HPDE6-E6E7 (cell line): ENCODE measurements at regions not wholly inside any gene's neighbourhood (a gene's known extent, or its start where the extent isn't known, plus 50 kb on each side); places are given as distances from the start of the nearest gene placed in this dataset.

Source experiments
- DNase-seq: peaks from one replicate; pipeline ENCODE4 v3.0.0; 2011; ENCODE audit warnings: missing footprints; ENCODE audit errors: extremely low spot score

DNA sequence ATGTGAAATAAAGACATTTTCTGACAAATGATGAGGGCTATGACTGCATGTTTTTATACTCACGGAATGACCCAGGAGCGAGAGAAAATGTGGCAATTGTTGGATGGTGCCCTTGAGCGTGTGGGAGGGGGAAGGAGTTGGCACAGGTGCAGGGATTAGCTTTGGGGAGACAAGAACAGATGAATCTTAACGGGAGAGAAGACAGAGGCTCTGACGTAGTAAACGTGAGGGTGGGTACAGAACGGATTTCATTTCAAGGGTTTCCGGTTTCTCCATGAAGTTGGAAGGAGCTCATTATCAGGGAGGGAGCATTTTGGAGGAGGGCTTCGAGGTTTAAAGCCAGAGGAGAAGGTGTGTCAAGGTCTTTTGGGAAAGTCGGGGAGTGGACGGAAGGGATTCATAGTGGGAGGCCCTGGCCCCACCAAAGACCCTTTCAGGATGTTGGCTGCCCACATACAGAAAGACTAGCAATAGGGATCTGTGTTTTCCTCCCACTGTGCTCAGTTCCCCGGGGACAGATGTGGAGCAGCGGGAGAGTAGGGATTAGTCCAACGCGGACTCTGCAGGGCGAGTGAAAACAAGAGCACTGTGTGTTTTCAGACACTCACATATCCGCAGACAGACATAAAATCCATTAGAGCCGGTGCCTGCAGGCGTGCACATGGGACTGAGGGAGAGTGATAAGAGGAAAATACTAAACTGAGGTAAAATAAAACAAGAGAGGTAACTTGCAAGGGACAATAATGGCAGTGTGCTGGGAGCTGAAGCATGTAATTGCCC is 584.1 kb downstream of the AJAP1 start:
- no peak for DNase-seq

DNA sequence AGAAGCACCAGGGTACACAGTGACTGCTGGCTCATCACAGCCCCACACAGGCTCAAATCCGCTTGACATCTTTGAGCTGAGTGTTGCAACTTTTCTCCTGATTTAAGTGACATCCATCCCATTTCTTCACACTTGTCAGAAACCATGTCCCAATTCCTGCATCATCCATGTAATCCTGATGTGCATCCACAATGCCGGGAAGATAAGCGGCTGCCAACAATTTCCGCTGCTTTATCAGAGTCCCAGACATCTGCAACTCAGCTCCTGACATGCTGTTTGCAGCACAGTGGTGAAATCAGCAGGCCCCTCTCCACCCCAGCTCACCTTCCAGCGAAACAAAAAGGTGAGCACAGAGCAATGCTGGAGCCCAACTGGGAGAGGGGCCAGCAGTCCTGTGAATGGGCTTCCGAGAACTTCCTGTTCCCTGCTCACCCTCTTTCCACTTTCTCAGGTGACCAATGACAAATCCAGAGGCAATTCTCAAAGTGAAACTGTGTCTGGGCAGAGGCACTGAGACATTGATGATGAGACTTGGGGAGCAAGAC is 581.0 kb downstream of the AJAP1 start:
- DNase-seq: no peak

DNA sequence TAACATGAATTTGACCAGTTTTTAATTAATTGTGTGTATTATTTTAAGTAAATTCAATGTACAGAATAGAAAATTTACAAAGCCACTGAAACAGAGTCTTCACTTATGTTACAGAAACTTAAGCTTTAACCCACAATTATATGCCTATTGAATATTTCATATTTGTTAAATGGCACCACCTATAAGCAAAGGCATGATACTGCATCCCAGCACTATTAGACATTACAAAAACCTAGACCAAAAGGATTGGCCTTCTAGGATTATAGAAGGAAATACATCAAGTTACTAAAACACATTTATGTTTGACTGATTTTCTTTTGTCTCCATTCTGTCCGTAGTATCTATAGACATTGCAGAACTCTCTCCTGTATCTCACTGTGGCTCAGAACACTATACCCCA is 578.1 kb downstream of the AJAP1 start:
- no peak for DNase-seq

DNA sequence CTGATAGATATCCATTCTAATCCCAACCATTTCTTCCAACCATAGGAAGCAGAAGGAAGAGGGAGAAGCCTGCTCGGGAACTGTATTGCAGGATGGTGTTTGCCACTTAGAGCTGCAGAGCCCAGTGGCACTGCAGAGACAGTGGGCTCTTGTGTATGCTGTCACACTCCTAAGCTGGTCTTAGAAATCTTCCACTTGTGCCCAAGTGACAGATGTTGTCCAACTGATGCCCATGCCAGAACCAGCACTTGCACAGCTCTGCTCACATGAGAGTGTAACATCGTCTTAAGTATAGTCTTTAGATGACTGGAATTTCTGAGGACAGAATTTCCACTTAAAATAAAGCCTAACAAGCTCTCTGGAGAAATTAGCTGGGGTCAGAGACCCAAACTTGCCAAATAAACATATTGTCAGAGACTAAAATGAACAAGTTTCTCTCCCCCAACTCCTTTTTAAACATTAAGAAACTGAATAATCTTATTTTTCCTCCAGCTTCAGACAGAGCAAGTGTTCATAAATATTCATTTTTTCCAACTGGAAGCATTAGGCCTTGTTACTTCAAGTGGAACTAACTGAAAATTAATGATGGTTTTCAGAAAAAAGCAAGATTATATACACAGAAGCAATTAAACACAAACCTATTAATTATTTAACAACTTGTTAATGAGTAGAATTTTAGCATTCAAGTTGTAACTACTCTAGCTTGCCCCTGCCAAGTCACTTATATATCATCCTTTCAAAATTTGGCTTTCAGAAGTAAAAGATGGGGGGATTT is 577.3 kb downstream of the AJAP1 start:
- DNase-seq: no peak

DNA sequence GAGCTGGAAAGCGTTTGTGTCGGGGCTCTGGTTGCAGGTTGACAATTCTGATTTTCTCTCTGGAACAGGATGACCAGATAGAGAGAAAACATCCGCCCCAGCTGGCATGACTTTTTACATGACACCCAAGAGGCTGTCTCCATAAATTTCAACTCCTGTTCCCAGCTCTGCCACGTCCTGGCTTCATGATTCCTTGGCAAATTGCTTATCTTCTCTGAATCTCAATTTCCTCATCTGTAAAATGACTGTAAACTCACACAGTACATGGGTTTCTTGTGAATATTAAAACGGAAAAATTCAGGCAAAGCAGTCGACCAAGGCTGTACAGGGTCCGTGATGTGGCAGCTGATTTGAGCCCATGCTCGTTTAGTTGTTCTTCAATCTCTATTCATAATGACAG is 572.7 kb downstream of the AJAP1 start:
- no peak for DNase-seq

DNA sequence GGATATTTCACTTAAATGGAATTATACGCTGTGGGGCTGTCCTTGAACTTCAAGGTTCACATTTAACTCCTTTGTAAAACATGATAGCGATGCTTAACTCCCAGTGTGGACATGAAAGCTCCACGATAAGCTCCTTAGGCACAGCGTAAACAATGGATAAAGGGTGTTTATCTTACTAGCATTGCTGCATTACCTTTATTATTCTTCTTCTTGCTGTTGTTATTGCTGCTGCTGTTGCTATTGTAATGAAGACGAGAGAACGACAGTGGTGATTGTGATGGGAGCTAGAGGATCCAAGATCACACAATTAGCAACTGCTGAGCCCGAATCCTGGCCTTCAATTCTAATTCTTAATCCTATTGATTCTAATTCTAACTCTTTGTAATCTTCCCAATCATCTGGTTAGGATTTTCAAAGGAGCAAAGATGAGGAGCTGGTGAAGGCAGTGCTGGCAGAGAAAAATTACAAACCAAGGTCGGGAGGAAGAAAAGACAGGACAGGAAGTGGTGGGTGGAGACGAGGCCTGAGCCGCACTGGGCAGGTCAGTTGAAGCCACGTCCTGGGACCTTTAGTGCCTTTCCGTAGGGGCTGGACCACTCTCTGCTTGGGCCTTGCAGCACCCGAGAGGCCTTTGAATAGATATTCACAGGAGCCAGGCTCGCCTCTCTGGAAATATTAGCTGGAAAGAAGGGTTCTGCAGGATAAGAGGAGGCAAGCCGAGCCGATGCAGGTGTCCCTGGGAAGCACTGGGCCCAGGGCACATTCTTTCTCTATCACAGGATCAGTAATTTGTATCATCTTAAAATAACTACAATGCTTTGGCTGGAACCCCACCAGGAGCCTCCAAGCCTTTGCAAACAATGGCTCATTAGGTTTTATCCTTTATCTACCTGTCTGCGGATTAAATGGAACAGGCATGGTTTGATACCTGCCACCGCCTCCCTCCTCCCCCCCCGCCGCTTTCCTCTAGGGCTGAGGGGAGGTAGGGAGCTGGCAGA is 571.6 kb downstream of the AJAP1 start:
- no peak for DNase-seq

DNA sequence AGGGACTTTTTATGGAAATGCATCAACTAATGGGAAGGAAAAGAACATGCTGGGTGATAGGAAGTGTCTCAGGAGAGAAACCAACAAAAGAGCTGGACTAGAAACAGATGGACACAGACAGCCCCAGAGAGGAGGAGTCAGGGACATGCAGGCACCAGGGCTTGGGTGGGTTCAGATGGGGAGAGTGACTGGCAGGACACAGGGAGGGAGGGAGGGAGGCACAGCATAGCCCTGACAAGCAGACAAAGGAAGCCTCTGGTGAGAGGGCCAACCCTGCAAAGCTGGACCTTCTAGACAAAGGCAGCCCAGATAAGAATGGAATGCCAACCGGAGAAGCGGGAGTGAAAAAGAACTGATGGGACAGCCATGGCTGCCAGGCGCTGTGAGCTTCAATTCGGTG is 568.8 kb downstream of the AJAP1 start:
- DNase-seq: no peak

DNA sequence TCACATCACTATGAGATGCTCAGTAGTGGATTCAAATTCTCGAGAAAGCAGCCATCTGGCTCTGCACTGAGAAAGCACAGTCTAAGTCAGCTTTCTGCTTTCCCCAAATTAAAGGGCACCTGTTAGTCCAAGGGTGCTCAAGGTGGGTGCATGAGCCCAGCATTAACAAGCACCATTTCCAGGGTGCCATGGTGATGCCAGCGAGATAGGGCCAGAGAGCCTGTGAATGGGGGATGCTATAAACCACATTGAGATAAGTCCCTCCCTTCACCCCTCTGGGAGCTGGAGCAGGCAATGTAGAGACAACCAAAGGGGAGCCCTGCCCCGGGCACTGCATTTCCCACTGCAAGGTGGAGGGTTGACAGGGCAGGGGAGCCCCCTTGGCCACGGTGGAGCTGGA is 568.2 kb downstream of the AJAP1 start:
- DNase-seq: no peak

DNA sequence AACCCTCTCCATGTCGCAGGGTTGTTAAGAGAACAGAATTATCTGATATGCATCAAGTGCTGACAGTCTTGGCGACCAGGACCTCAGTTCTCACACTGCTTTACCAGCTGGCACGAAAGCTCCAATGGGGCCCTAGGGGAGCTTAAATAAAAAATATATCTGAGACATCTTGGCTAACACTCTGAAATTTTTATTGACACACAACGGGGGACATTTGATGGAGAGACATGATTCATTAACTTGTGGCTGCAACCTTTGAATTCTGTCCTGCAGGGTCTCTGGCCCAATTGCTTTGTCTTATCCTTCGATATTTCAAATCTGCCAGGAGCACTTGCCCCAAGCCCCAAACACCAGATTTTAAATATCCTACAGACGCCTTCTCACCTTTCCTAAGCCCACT is 567.0 kb downstream of the AJAP1 start:
- no peak for DNase-seq

DNA sequence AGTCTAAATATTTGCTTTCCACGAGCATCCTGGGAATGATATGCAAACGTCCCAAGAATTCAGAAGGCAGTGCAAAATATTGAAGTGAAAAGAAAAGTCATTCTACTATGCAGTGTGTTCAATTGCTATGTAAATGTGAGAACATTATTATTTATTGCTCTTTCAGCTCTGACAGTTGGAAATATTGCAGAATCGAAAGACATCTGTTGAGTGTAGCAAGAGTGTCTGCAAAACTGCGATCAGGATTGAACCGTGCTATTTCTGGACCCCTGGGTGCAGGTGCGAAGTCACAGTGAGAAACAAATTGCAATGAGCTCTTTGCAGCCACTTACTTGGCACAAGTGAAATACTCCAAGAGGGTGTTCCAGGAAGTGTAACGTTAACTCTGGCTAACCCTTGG is 566.4 kb downstream of the AJAP1 start:
- no peak for DNase-seq

DNA sequence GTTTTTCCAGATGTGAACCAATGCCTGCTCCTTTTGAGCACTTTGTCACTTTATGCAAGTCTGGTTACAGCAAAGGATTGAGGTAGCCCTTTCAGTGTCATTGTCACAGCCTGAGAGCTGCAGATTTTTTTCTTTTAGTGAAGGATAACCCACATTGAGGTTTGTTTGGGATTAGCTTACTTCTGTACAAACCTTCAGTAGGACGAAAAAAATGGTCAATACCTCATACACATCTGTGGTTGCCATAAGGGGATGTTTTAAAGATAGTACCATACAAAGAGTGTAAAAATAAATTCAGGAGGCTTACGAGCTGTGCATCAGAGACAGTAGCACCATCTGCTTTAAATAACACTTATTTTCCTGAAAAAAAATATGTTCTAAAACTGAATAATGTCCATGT is 566.0 kb downstream of the AJAP1 start:
- no peak for DNase-seq

DNA sequence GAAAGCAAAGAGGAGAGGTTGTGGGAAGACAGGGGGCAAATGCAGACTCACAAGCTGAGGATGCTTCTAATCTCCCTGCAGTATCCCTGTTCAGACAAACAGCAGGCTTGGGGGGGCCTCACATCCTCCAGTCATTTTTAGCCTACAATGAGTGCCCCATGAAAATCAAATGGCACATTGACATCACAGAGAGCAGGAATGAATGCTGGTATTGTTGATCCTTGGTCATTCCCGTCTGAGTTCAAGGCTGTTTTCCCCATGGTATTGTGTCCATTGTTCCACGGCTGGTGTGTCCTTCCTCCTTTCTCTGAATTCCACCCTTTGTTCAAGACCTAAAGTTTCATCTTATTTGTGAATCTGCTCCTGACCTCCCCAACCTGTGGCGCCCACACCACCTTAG is 545.6 kb downstream of the AJAP1 start:
- DNase-seq: no peak

DNA sequence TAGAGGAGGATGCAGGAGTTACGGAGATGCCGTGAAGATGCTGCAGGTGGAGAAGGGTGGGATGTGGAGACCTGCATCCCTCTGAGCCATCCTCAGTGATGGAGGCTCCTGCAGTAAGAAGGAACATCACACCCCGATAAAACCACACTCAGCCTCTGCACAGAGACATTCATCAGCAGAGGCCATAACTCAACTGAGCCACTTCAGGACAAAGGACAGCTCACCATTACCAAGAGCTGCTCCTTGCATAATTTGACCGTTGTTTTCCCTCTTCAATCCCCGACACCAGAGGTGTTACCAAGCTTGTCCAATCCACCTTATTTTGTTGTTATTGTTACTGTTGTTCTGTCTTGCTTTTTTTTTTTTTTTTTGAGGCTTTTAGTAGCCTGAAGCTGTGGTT is 543.9 kb downstream of the AJAP1 start:
- DNase-seq: no peak

DNA sequence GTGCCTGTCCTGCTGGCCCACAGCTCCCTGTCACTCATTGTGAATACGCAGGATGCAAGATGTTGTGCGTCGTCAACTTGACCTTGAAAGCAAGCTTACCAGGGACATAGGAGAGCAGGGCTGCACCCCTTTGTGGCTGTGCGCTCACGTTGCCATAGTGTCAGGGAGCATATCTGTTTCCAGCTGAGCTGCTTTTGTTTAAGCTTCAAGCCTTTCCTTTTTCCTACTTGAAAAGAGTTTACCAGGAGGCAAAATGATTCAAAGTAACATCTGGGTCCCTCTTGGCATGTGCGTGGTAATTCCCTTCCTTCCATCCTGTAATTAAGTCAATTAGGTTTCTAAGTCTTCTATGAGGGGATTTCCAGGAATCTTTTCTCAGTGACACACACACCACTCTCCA is 537.1 kb downstream of the AJAP1 start:
- DNase-seq: no peak

DNA sequence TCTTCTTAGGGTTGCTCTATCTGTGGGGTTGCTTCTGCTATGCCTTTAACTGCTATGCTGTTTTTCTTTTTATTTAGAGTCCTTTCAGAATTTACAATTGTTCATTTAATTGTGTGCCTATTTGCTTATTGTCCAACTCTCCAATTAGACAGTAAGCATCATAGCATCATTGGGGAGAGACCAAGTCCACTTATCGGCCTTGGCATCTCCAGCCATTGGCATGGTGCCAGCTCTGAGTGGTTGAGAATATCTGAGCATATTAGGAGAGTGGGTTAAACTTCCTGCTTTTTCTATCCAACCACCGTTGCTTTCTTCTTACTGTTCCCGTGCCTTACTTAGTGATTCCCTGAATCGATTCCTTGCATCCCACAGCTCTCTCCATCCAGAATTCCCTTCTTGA is 535.0 kb downstream of the AJAP1 start:
- DNase-seq: no peak

DNA sequence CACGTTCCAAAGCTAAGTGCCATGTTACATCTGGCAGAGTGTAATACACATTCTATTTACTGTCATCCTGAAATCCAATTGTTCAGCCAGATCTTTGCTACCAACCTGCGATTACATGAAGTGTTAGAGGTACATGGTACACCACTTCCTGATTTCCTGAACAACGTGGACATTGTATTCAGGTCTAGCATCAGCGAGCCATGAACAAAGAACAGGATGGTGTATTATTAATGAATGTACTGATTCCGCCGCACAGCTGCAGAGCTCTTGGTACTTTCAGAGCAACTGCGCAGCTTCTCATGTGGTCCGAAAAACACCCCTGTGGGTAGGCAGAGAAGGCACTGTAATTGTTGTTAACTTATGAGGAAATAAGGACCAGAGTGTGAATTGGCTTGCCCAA is 511.4 kb downstream of the AJAP1 start:
- DNase-seq: no peak

DNA sequence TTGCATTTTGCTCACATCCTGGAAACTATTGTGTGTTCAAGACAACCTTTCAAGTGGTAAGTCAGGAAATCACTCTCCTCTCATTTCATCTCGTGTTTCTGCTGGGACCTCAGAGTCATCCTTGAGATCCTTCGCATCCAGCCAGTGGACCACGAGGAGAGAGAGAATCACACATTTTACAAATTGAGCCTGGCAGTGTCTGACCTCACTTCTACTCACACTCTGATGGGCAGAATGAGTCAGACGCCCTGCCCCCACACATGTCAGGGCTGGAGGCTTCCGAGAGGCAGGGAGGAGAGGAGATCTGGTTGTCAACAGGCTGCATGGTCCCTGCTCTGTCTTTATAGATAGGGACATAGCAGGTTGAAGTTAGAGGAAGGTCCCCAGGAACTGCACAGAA is 509.7 kb downstream of the AJAP1 start:
- no peak for DNase-seq

DNA sequence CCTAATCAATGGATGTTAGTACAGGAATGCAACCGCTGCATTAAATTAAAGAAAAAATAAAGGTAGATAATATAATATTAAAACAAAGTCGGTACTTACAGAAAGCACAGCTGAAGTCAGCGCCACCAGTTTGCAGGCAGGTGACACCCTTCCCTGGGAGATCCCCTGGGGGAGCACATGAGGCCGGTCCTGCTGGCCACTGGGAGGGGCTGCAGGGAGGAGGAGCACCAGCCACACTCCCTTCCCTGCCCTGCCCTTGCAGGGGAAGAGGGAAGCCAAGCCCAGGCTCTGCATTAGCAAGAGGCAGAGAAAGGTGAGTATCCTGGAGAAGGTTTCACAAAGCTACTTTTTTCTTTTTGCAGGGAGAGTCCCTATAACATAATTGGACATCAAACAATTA is 507.0 kb downstream of the AJAP1 start:
- no peak for DNase-seq

DNA sequence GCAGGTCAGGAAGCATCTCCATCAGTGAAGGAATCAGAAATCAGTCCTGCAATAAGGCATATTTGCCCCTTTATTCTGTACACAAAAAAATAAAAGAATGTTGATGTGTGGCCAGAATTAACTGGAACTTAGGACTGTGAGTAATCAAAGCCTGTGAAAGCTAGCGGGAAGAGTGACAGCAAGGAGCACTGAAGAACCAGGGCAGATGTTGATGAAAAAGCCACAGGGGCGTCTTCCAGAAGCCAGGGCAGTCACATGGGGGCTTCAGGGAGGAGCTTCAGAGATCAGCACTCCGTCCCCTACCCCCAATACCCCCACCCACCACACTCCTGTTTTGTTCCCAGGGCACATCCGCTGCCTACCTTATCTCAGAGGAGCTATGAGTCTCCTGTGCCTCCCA is 502.8 kb downstream of the AJAP1 start:
- no peak for DNase-seq

DNA sequence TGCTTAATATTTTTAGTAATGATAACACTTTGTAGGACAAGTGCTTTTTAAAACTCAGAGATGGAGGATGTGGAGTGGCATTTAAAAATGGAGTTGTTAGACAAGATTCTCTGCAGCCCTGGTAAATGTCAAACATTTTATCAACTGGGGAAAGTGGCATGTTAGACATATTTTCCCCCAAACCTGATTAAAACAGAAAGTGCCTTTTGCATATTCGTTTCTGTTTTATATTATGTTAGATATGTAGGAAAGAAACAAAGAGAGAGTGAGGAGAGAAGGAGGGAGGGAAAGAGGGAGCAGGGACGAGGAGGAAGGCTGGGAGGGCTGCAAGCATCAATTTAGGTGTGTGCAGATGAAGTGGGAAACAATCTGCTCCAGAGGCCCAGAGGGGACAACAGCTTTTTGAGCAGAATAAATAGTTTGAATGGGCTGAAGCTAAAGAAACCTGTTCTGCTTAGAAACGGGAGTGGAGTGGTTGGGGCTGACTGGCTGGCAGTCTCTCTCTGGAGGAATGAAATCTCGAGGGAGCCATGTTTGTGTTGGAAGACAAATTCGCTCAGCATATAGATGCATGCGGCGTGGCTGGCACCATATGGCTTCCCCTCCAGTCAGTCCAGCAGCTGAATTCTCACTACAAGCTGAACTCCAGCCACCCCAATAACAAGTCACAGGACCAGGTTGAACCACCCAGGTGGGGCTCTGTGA is 502.2 kb downstream of the AJAP1 start:
- no peak for DNase-seq

DNA sequence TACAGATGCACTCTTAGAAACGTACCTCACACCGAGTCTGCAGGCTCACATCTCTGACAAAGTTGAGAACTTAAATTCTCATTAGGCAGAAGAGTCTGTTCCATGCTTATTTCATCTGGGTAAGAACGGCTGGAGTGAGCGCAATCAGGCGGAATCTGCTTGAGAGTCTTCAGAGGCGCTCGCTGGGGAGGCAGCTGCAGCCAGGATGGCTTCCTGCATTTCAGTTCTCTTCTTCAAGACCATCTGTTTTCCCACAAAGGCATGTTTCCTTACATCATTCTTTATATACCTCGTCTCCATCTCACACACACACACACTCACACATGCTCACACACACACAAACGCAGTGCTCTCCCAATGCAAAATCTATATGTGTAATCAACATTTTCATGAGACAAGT is 497.1 kb downstream of the AJAP1 start:
- DNase-seq: no peak
